Lower lobe of right lung (tissue), 2 donors: ENCODE measurements at regions not wholly inside any gene's neighbourhood (a gene's known extent, or its start where the extent isn't known, plus 50 kb on each side); places are given as distances from the start of the nearest gene placed in this dataset.

ENCODE experiments used
- ATAC-seq, 2 donors: fragments of 200-7000 bp; cut with Tn5 transposase; one replicate each; pipeline ENCODE4 v1.9.1; 2020 to 2022; ENCODE audit warnings: mild to moderate bottlenecking in 2 of 2, moderate library complexity in 2 of 2
- DNase-seq: peaks from one replicate; pipeline ENCODE4 v3.0.0-alpha.2; 2020
- H3K27ac ChIP-seq: fragments of 200-600 bp; one replicate; pipeline ENCODE4 v1.8.0; 2022
- H3K27me3 ChIP-seq: fragments of 200-600 bp; one replicate; pipeline ENCODE4 v1.8.0; 2022; ENCODE audit warnings: low read depth
- H3K36me3 ChIP-seq: fragments of 200-600 bp; one replicate; pipeline ENCODE4 v1.8.0; 2022; ENCODE audit warnings: mild to moderate bottlenecking
- H3K4me1 ChIP-seq: fragments of 200-600 bp; one replicate; pipeline ENCODE4 v1.8.0; 2022
- H3K4me3 ChIP-seq: fragments of 200-600 bp; one replicate; pipeline ENCODE4 v1.8.0; 2022; ENCODE audit warnings: mild to moderate bottlenecking
- H3K9me3 ChIP-seq: fragments of 200-600 bp; one replicate; pipeline ENCODE4 v1.8.0; 2022
- intact Hi-C: fragments of 100-400 bp; cut with DNase I; formaldehyde crosslinking; loops from one replicate; pipeline ENCODE4 v1.11.0; 2022
- TF ChIP-seq, protein P1 (sequence below): fragments of 200-600 bp; IDR thresholded peaks from one replicate; pipeline ENCODE4 v1.8.0; 2022; ENCODE audit warnings: antibody characterized with exemption, mild to moderate bottlenecking
- donor health status: DM: no; HTN: yes; CAD: no; lungs with severe emphysema.

DNA sequence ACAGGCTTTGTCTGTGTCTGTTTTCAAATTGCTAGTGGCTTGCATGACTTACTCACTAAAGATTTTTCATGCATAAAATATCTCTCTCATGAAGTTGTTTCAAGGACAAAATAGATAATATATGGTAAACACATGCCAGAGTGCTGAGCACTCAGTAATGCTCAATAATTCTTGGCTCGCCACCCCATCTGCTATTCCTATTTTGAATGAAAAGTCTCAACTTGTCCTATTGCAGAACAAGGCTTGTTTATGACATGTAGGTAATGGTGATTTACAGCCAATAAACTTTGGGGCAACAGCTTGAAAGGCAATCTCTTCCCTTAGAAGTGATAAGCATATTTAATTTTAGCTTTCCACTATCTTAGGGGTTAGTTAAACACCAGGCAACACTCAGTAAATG lies 789.0 kb upstream of the ROBO1 start:
- Histone ChIP-seq H3K9me3 (no peaks in the 10 kb centered on the region), H3K27ac (no peak overlapping the region), H3K4me1 (no peaks in the 10 kb centered on the region), H3K36me3 (no peaks in the 10 kb centered on the region), H3K4me3 (no peak overlapping the region), H3K27me3 (no peaks in the 10 kb centered on the region)
- intact Hi-C loops = no loop called here
- DNase-seq (no peak), ATAC-seq (no peak)
- TF ChIP-seq, protein P1, sequence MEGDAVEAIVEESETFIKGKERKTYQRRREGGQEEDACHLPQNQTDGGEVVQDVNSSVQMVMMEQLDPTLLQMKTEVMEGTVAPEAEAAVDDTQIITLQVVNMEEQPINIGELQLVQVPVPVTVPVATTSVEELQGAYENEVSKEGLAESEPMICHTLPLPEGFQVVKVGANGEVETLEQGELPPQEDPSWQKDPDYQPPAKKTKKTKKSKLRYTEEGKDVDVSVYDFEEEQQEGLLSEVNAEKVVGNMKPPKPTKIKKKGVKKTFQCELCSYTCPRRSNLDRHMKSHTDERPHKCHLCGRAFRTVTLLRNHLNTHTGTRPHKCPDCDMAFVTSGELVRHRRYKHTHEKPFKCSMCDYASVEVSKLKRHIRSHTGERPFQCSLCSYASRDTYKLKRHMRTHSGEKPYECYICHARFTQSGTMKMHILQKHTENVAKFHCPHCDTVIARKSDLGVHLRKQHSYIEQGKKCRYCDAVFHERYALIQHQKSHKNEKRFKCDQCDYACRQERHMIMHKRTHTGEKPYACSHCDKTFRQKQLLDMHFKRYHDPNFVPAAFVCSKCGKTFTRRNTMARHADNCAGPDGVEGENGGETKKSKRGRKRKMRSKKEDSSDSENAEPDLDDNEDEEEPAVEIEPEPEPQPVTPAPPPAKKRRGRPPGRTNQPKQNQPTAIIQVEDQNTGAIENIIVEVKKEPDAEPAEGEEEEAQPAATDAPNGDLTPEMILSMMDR = no peak

DNA sequence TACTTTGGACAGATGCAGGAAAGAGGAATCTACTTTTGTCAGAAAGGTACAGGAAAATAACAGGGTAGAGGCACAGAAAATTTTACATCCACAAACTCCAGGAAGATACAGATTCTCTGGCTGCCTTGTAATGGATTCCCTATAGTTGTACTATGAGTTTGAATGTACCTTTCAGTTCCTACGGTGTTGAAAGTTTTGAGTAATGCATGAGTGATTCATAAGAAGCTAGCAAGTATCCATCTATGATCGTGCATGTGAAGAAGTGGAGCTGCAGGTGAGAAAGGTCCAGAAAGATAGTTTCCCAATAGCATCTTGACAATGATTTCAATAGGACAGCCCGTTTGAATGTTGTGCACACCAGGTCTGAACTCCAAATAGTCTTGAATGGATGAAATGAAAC lies 786.5 kb upstream of the ROBO1 start:
- intact Hi-C loops = no loop called here
- Histone ChIP-seq H3K27me3 (no peaks in the 10 kb centered on the region), H3K4me1 (no peaks in the 10 kb centered on the region), H3K9me3 (no peaks in the 10 kb centered on the region), H3K4me3 (no peak overlapping the region), H3K27ac (no peak overlapping the region), H3K36me3 (no peaks in the 10 kb centered on the region)
- DNase-seq = no peak
- no peak for ATAC-seq
- TF ChIP-seq, protein P1 = no peak

DNA sequence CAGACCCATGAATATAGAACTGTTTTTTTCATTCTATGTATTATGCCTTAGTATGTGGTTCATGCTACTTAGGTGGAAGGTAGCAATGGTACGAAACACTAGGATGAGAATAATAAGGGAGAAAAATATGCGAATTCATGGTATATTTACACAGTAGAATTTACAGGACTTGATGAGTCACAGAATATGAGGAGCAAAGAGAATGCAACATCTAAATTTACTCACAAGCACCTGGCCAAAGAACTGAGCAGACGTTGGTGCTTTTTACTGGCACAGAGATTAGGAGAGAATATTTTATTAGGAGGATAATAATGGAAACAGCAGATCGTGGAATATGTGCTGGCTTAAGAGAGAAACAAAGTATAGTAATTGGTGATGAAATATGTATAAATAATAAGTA lies 785.4 kb upstream of the ROBO1 start:
- no peak overlapping the region for H3K27ac ChIP-seq
- H3K36me3 ChIP-seq = no peaks in the 10 kb centered on the region
- H3K4me1 ChIP-seq = no peaks in the 10 kb centered on the region
- no peaks in the 10 kb centered on the region for H3K27me3 ChIP-seq
- no peaks in the 10 kb centered on the region for H3K9me3 ChIP-seq
- TF ChIP-seq, protein P1 = no peak
- DNase-seq = no peak
- H3K4me3 ChIP-seq = no peak overlapping the region
- intact Hi-C loops = no loop called here
- no peak for ATAC-seq

DNA sequence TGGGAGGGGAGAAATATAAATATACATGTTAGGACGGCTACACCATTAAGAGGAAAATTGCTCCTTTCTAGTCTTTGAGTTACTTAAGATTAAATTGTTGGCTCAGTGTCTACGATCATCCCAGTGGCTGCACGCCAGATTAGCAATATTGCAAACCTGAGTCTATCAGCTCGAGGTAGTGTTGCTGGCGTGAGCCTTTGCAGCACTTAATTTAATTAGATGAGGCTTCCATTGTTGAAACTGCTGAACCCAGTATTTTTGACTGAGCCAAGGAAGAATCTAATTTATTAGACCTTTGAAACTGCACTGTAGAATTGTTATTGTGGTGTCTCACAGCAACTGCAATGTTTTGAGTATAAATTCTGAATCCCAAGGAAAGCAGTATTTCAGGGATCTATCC lies 782.4 kb upstream of the ROBO1 start:
- Histone ChIP-seq H3K4me1 (no peaks in the 10 kb centered on the region), H3K27ac (no peak overlapping the region), H3K36me3 (no peaks in the 10 kb centered on the region), H3K4me3 (no peak overlapping the region), H3K9me3 (no peaks in the 10 kb centered on the region), H3K27me3 (no peaks in the 10 kb centered on the region)
- TF ChIP-seq, protein P1 = no peak
- intact Hi-C loops = no loop called here
- ATAC-seq = no peak
- DNase-seq = no peak

DNA sequence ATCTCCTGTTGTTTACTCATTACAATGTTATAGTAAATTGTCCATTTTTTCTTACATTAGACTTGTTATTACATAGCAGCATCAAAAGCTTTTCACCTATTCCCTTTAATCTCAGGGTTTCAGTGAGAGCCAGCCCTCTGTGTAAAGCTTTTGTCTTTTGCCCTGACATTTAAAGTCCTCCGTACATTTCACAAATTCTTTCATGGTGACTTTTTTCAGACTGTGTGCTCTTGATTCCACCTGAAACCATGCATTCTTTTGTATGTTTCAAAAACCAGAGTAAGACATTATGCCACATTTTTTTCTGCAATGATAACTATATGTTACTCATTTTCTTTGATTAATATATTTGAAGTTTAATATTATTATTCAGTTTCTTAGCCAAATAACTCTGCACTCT lies 781.4 kb upstream of the ROBO1 start:
- no peaks in the 10 kb centered on the region for H3K4me1 ChIP-seq
- DNase-seq (no peak), ATAC-seq (no peak)
- TF ChIP-seq, protein P1 = no peak
- intact Hi-C loops = no loop called here
- H3K36me3 ChIP-seq = no peaks in the 10 kb centered on the region
- H3K9me3 ChIP-seq = no peaks in the 10 kb centered on the region
- H3K4me3 ChIP-seq = no peak overlapping the region
- no peak overlapping the region for H3K27ac ChIP-seq
- H3K27me3 ChIP-seq = no peaks in the 10 kb centered on the region

DNA sequence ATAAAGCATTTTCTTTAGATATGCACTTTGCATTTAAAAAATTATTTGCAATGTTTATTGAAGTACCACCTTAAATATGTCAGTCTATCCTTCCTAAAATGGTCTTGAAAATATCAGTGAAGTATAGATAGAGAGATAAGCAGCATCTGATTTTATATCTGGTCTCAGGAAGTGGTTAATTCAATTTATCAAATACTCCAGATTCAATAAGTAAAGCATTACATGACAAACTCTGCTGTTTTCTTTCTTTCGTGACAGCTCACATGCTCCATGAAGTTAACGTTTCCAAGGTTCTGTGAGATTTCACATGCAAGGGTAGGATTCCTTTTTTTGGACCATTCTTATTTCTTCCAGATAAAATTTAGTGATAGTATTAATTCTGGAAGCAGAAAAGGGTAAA lies 775.4 kb upstream of the ROBO1 start:
- H3K27me3 ChIP-seq = no peaks in the 10 kb centered on the region
- intact Hi-C loops = no loop called here
- H3K9me3 ChIP-seq = no peaks in the 10 kb centered on the region
- H3K4me1 ChIP-seq = no peaks in the 10 kb centered on the region
- no peak overlapping the region for H3K27ac ChIP-seq
- ATAC-seq (no peak), DNase-seq (no peak)
- H3K4me3 ChIP-seq = no peak overlapping the region
- TF ChIP-seq, protein P1 = no peak
- H3K36me3 ChIP-seq = no peaks in the 10 kb centered on the region
